Adrenal gland (tissue), 5 donors: ENCODE measurements at regions not wholly inside any gene's neighbourhood (a gene's known extent, or its start where the extent isn't known, plus 50 kb on each side); places are given as distances from the start of the nearest gene placed in this dataset.

ENCODE experiments used
- POLR2A ChIP-seq, 2 donors: fragments of 450-650 bp; IDR thresholded peaks; one replicate each; pipeline ENCODE4 v1.6.1; 2017; ENCODE audit warnings: antibody characterized with exemption in 2 of 2, mild to moderate bottlenecking in 2 of 2, moderate library complexity in 1 of 2
- TF ChIP-seq, protein P1 (sequence below), 6 experiments: fragments of 450-650 bp in 4 of 6; fragments of 200-600 bp in 2 of 6; sonication (generic) in 1 of 6; IDR thresholded peaks; 1 replicate in 5 of 6; 2 replicates in 1 of 6; pipeline versions ENCODE4 v1.5.1 to v1.8.0; 2016 to 2021; ENCODE audit warnings: antibody characterized with exemption in 6 of 6, mild to moderate bottlenecking in 2 of 6, moderate library complexity in 1 of 6
- donor health status: DM: no; HTN: no; CAD: no.

DNA sequence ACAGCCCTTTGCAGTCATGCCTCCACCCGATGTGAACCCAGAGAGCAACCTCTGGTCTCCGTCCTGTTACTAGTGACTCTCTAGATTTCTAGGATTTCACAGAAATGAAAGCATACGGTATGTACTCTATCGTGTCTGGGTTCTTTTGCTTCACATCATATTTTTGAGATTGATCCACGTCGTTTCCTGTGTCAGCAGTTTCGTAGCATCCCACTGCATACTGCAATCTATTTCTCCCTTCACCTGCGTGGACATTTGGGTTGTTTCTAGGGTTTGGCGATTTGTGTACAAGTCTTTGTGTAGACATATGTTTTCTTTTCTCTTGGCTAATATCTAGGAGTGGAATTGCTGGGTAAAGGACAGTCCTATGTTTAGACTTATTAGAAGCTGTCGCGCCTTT, 119.8 kb upstream of the PCBD1 start:
- TF ChIP-seq, protein P1, sequence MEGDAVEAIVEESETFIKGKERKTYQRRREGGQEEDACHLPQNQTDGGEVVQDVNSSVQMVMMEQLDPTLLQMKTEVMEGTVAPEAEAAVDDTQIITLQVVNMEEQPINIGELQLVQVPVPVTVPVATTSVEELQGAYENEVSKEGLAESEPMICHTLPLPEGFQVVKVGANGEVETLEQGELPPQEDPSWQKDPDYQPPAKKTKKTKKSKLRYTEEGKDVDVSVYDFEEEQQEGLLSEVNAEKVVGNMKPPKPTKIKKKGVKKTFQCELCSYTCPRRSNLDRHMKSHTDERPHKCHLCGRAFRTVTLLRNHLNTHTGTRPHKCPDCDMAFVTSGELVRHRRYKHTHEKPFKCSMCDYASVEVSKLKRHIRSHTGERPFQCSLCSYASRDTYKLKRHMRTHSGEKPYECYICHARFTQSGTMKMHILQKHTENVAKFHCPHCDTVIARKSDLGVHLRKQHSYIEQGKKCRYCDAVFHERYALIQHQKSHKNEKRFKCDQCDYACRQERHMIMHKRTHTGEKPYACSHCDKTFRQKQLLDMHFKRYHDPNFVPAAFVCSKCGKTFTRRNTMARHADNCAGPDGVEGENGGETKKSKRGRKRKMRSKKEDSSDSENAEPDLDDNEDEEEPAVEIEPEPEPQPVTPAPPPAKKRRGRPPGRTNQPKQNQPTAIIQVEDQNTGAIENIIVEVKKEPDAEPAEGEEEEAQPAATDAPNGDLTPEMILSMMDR (IDR thresholded peaks at IDR 0.05) = no peak
- TF ChIP-seq POLR2A (IDR thresholded peaks at IDR 0.05) = no peak
